Fibroblast of lung (primary cell): ENCODE measurements at regions not wholly inside any gene's neighbourhood (a gene's known extent, or its start where the extent isn't known, plus 50 kb on each side); places are given as distances from the start of the nearest gene placed in this dataset.

Experiments used
- DNase-seq, 2 donors: peaks; one replicate each; pipeline versions ENCODE4 v3.0.0 to v3.0.0-alpha.2; 2010; ENCODE audit warnings: low read depth in 2 of 2
- H2AFZ ChIP-seq: 2 replicates; pipeline ENCODE4 v1.5.1; 2012; ENCODE audit warnings: low read length, control low read depth, inconsistent platforms
- H3K27ac ChIP-seq: 2 replicates; pipeline ENCODE4 v1.5.1; 2011; ENCODE audit warnings: low read length, control low read depth; ENCODE audit not compliant: insufficient read depth
- H3K27me3 ChIP-seq: 2 replicates; pipeline ENCODE4 v1.5.1; 2011; ENCODE audit warnings: mild to moderate bottlenecking, low read length; ENCODE audit not compliant: control insufficient read depth, insufficient read depth
- H3K36me3 ChIP-seq: 2 replicates; pipeline ENCODE4 v1.5.1; 2011; ENCODE audit warnings: low read length; ENCODE audit not compliant: control insufficient read depth, insufficient read depth
- H3K4me1 ChIP-seq: 2 replicates; pipeline ENCODE4 v1.5.1; 2011; ENCODE audit warnings: low read length; ENCODE audit not compliant: control insufficient read depth, insufficient read depth; ENCODE audit errors: extremely low read depth
- H3K4me2 ChIP-seq: 2 replicates; pipeline ENCODE4 v1.5.1; 2011; ENCODE audit warnings: low read length, control low read depth; ENCODE audit not compliant: insufficient read depth; ENCODE audit errors: extremely low read depth
- H3K4me3 ChIP-seq, 4 experiments: fragments of 200-600 bp in 1 of 4; sonication (generic) in 1 of 4; replicated peaks in 1 of 4; 2 replicates each; pipeline ENCODE4 v1.5.1; 2011 to 2016; ENCODE audit warnings: low read length in 4 of 4, low read depth in 3 of 4, mild to moderate bottlenecking in 3 of 4, control low read depth in 2 of 4, inconsistent platforms in 1 of 4, mixed read lengths in 1 of 4; ENCODE audit not compliant: insufficient read depth in 1 of 4; ENCODE audit errors: control extremely low read depth in 1 of 4
- H3K79me2 ChIP-seq: 2 replicates; pipeline ENCODE4 v1.5.1; 2012; ENCODE audit warnings: mild to moderate bottlenecking, low read length, inconsistent platforms; ENCODE audit not compliant: control insufficient read depth, insufficient read depth
- H3K9ac ChIP-seq: 2 replicates; pipeline ENCODE4 v1.5.1; 2011; ENCODE audit warnings: mild to moderate bottlenecking, low read length, control low read depth; ENCODE audit not compliant: insufficient read depth
- H3K9me3 ChIP-seq: 2 replicates; pipeline ENCODE4 v1.5.1; 2012; ENCODE audit warnings: low read depth, low read length; ENCODE audit not compliant: control insufficient read depth, insufficient read depth
- H4K20me1 ChIP-seq: 2 replicates; pipeline ENCODE4 v1.5.1; 2011; ENCODE audit warnings: low read length; ENCODE audit not compliant: control insufficient read depth, insufficient read depth; ENCODE audit errors: extremely low read depth
- EZH2 ChIP-seq: IDR thresholded peaks from 2 replicates; pipeline ENCODE4 v1.5.1; 2012; ENCODE audit warnings: low read length, control low read depth, mild to moderate bottlenecking; ENCODE audit errors: missing control alignments
- TF ChIP-seq, protein P1 (sequence below), 2 donors: IDR thresholded peaks in 1 of 2; conservative IDR thresholded peaks in 1 of 2; 1 replicate in 1 of 2; 2 replicates in 1 of 2; pipeline ENCODE4 v1.5.1; 2011 to 2012; ENCODE audit warnings: low read length in 2 of 2, control low read depth in 1 of 2, inconsistent platforms in 1 of 2, low read depth in 1 of 2, mild to moderate bottlenecking in 1 of 2

- Histone ChIP-seq H3K4me3 (no peak overlapping the region), H3K9ac (no peak overlapping the region), H4K20me1 (no peaks in the 10 kb centered on the region), H3K27me3 (no peaks in the 10 kb centered on the region), H3K36me3 (no peaks in the 10 kb centered on the region), H3K4me2 (no peak overlapping the region), H3K4me1 (no peaks in the 10 kb centered on the region), H2AFZ (no peak overlapping the region), H3K27ac (no peak overlapping the region), H3K79me2 (no peaks in the 10 kb centered on the region), H3K9me3 (no peaks in the 10 kb centered on the region)
- TF ChIP-seq, protein P1, sequence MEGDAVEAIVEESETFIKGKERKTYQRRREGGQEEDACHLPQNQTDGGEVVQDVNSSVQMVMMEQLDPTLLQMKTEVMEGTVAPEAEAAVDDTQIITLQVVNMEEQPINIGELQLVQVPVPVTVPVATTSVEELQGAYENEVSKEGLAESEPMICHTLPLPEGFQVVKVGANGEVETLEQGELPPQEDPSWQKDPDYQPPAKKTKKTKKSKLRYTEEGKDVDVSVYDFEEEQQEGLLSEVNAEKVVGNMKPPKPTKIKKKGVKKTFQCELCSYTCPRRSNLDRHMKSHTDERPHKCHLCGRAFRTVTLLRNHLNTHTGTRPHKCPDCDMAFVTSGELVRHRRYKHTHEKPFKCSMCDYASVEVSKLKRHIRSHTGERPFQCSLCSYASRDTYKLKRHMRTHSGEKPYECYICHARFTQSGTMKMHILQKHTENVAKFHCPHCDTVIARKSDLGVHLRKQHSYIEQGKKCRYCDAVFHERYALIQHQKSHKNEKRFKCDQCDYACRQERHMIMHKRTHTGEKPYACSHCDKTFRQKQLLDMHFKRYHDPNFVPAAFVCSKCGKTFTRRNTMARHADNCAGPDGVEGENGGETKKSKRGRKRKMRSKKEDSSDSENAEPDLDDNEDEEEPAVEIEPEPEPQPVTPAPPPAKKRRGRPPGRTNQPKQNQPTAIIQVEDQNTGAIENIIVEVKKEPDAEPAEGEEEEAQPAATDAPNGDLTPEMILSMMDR (conservative IDR thresholded peaks at IDR 0.05 in 1 of 2, IDR thresholded peaks at IDR 0.05 in 1 of 2; ENCODE audit: low read depth in 1 of 2, low read length in 2 of 2): no peak
- no peak for TF ChIP-seq EZH2
- DNase-seq: no peak
These were observed 809.8 kb downstream of the RNF144A start for GRCh38 chr2:7726989-7727388.

- H3K9ac ChIP-seq: no peak overlapping the region
- H4K20me1 ChIP-seq: no peaks in the 10 kb centered on the region
- no peaks in the 10 kb centered on the region for H3K79me2 ChIP-seq
- H3K27me3 ChIP-seq: no peaks in the 10 kb centered on the region
- H3K27ac ChIP-seq: no peak overlapping the region
- no peak overlapping the region for H2AFZ ChIP-seq
- no peaks in the 10 kb centered on the region for H3K4me1 ChIP-seq
- no peaks in the 10 kb centered on the region for H3K36me3 ChIP-seq
- no peaks in the 10 kb centered on the region for H3K9me3 ChIP-seq
- no peak overlapping the region for H3K4me2 ChIP-seq
- H3K4me3 ChIP-seq: no peak overlapping the region
- DNase-seq: no peak
- no peak for TF ChIP-seq EZH2
- TF ChIP-seq, protein P1 (conservative IDR thresholded peaks at IDR 0.05 in 1 of 2, IDR thresholded peaks at IDR 0.05 in 1 of 2; ENCODE audit: low read depth in 1 of 2, low read length in 2 of 2): no peak
These were observed 811.2 kb downstream of the RNF144A start for GRCh38 chr2:7728388-7728787.

GRCh38 chr2:7730449-7730848, 813.2 kb downstream of the RNF144A start:
- no peaks in the 10 kb centered on the region for H3K4me1 ChIP-seq
- H3K36me3 ChIP-seq: no peaks in the 10 kb centered on the region
- no peak overlapping the region for H3K4me3 ChIP-seq
- no peaks in the 10 kb centered on the region for H4K20me1 ChIP-seq
- H3K27me3 ChIP-seq: no peaks in the 10 kb centered on the region
- no peaks in the 10 kb centered on the region for H3K9me3 ChIP-seq
- no peak for DNase-seq
- no peak overlapping the region for H2AFZ ChIP-seq
- H3K79me2 ChIP-seq: no peaks in the 10 kb centered on the region
- TF ChIP-seq, protein P1 (conservative IDR thresholded peaks at IDR 0.05 in 1 of 2, IDR thresholded peaks at IDR 0.05 in 1 of 2; ENCODE audit: low read depth in 1 of 2, low read length in 2 of 2): no peak
- TF ChIP-seq EZH2: no peak
- no peak overlapping the region for H3K4me2 ChIP-seq
- H3K9ac ChIP-seq: no peak overlapping the region
- H3K27ac ChIP-seq: no peak overlapping the region
